Right renal cortex interstitium (tissue), 3 donors: ENCODE measurements at regions not wholly inside any gene's neighbourhood (a gene's known extent, or its start where the extent isn't known, plus 50 kb on each side); places are given as distances from the start of the nearest gene placed in this dataset.

ENCODE experiments used
- DNase-seq, 3 donors: peaks; one replicate each; pipeline ENCODE4 v3.0.0-alpha.2; 2013; ENCODE audit warnings: low read depth in 3 of 3, low spot score in 2 of 3

DNA sequence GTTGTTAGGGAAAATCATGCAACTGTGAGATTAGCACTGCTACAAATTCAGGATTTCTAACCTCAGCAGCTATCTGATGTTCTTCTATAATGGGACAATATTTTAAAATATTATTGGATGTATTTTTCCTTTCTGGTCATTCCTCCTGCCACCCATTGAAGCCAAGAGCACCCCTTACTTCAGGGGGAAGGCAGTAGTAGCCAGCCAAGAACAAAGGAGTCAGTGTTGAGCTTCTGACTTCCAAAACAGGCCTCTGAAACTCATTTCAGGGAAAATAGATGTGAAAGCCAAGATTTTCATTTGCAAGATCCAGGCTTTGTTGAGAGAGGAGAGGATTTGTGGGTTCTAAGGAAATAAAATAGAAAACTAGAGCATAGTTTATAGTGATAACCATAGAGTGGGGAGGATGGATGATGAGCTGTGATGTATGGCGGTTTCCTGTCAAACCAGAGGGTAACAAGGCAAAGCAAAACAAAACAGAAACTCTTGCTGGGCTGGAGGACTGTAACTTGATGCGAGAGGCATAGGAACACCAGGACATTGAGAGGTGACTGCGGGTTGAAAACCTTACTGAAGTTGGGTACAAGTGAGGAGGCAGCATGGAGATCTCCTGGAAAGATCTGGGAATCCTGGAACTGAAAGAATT lies 173.7 kb upstream of the LEF1 start:
- DNase-seq = no peak

DNA sequence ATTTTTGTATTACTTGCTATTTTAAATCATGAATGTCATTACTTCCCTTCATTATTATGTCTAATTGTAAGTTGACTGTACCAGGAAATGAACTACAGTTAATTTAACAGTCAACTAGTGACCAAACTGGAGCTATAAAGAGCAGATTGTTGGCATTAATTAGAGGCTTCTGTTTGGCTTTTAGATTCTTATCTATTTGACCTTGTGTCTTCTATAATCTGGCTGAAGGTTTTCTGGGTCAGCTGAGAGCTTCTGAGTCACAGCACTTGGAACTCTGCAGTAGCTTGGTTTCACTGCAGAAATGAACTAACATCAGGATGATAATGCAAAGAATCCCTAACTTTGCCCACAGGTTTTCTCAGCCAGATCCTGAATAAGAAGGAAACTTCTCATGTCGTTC lies 169.2 kb upstream of the LEF1 start:
- no peak for DNase-seq

DNA sequence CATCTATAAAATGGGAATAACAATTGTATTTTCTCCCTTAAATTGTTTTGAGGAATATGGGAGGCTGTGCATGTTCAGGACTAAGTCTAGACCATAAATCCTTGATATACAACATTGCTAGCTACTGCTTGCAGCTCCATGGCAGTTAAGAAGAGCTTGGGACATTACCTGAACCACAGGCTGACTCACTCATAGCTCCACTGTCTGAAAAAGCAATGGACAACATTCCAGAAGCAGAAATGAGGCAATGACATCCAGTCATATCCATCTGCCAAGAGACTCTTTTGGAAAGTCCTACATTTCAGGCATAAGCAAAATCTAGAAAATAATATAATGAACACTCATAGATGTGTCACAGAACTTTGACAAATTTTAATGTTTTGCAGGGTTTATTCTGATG lies 167.3 kb upstream of the LEF1 start:
- no peak for DNase-seq

GRCh38 chr4:108335081-108335480 lies 166.3 kb upstream of the LEF1 start:
- DNase-seq = no peak

DNA sequence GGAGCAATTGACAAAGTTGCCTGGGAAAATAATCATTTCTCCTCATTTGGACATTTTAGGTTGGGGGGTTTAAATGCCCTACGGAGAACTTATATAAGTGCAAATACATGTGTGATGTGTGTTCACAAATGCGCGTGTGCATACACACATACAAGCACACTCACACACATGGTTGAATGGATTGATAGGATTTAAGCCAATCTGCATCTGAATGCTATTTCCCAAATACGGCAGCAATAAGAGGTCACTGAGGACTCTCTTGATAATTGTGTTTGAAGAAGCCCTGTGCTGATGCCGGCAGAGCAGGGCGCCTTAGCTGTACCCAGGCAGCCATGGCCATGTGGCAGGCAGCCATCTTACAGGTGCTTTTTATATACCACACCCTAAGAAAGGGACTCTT lies 165.3 kb upstream of the LEF1 start:
- DNase-seq = no peak

DNA sequence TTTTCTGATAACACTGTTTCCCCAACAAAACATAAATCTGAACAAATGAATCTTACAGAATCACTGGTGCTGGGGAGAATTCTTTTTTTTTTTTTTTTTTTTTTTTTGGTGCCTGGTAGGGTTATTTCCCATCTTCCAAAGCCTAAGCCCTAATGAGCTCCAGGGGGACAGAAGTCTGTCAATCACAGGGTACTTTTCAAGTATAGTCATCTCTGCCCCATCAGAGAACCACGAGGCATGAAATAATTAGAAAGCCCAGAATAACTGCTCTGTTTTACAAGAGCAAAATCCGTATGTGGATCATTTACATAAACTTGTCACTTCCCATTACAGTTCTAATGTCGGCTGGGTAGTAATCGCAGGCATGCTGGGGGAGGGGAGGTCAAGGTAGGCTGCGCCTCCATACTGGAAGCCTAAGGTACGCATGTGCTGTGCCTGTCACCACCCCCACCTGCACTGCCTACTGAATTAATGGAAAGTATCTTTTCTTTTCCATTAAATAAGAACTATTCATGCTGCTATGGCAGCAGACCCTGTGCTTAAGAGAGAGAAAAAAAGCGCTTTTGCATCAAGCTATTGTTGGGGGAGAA lies 164.7 kb upstream of the LEF1 start:
- DNase-seq = no peak

DNA sequence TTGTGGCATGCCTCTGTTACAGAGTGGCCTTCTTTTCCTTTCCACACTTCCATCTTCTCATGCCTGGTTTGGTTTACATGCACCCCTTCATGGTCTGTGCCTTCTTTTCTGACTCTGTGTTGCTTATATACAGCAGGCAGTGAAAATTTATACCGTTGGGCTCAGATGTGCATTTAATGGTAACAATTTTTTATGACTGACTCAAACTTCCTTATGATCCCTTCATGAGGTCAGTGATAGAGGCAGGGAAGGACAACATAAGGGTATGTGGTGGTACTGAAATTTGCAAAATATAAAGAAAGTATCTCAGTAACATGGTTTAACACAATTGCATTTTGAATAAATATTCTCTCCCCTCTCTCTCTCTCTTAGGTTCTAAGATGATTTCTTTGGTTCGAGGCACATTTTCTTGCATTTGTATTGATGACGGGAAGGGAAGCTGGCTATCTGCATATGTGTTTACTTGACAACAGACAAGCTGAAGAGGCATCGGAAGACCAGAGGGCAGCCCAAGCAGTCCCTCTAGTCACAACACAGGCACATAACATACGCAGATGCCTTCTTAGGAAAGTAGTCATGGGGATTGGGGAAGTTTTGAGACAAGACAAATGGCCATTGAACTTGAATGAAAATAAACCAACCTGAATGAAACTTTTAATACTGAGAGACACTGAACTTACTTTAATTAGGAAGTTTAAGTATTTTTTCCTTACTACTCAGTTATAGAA lies 163.3 kb upstream of the LEF1 start:
- DNase-seq = no peak

GRCh38 chr4:108328383-108328732 lies 159.6 kb upstream of the LEF1 start:
- DNase-seq = no peak

DNA sequence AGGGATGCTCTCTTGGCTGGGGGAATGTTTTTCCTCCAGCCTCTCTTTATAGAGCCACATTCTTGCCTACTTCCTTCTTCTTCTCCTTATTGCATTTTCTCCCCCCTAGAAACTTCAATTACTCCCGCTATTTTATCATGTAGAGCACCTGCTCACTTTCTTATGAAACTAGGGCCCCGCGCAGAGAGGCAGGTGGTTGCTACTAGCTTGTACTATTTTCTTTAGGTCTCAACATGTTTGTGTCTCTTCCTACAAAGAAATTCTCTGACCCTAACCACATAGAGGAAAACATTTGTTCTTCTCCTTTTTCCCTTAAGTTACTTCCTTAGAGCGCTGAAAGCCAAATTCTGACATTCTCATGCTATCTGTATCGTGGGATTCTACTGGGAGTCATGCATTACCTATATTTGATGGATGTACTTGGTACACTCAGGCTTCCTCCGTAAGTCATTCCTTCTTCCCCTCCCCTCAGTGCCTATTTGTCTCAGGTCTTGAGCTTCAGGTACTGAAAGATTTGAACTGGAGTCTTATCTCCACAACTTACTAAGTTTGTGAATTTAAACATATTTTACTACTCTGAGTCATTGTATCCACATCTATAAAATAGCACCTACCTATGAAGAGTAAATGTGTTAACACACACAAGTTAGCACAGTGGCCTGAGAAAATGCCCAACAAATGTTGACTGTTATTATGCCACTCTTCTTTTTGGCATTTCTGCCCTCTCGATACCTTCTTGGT lies 159.1 kb upstream of the LEF1 start:
- no peak for DNase-seq

- DNase-seq = no peak
These were observed 156.8 kb upstream of the LEF1 start for GRCh38 chr4:108325561-108325960.

DNA sequence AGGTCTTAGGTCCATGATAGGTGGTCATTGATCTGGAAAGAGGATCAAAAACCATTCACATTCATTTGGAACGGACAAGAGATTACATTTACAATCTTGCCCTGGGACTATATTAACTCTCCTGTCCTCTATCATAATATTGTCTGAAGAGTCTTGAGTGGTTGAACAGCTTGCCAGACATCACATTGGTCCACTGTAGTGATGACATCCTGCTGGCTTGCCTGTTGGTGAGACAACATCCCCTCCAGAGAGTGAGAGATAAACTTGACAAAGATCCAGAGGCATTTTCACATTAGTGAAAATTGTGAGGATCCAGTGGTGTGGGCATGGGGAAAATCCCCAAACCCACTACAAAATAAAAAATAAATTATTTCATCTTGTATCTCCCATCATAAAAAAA lies 155.7 kb upstream of the LEF1 start:
- DNase-seq = no peak

DNA sequence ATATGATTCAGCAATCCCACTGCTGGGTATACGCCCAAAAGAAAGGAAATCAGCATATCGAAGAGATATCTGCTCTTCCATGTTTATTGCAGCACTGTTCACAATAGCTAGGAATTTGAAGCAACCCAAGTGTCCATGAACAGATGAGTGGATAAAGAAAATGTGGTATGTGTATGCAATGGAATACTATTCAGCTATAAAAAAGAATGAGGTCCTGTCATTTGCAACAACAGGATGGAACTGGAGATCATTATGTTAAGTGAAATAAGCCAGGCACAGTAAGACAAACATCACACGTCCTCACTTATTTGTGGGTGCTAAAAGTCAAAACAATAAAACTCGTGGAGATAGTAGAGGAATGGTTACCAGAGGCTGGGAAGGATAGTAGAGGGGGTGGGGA lies 153.8 kb upstream of the LEF1 start:
- DNase-seq = no peak

GRCh38 chr4:108320061-108320460 lies 151.3 kb upstream of the LEF1 start:
- no peak for DNase-seq

GRCh38 chr4:108317377-108317776 lies 148.6 kb upstream of the LEF1 start:
- no peak for DNase-seq

DNA sequence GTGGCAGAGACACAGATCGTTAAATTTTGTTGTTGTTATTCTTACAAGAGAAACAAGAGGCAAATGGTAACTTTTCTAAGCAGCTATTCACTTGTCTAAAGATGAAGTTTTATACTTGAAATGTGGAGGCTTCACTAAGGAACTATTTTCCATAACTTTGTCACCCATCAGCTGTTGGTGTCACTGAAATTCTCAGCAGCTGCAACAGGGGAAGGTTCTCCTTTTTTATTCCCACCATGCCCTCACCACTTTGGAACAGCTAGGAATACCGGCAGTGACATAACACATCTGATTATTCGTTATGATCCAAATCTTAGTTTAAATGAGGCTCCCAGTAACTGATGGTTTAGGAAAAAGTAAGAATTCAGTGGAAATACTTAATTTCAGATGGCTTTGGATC lies 147.0 kb upstream of the LEF1 start:
- no peak for DNase-seq

DNA sequence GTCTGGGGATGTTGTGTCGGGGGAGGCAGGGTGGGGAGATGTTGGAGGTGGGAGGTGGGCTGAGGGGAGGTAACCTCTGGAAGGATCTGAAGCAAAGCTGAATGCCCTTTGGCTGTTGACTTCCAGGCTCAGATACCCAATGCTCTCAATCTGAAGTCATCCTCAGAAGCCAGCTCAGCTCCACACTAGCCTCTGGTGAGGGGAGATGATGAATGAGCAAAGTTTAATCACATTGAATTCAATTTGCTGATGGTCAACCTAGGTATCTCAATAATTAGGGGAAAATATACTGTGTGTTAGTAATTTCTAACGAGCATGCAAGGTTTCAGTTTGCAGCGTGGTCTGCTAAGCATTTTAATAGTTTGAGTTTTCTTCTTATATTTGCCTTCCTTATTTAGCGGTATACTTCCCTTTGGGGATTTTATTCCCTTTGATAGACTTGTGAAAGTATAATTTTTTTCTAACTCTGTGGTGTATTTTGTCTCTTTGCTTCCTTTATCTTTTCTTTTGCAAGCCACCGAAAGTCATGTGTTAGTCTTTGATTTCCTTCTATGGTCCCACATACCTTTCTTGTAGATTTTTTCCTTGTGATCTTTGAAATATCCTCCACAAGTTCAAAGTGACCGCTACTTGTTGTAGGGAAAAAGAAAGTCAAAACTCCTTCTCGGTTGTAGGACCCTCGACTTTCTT lies 146.3 kb upstream of the LEF1 start:
- DNase-seq = no peak

DNA sequence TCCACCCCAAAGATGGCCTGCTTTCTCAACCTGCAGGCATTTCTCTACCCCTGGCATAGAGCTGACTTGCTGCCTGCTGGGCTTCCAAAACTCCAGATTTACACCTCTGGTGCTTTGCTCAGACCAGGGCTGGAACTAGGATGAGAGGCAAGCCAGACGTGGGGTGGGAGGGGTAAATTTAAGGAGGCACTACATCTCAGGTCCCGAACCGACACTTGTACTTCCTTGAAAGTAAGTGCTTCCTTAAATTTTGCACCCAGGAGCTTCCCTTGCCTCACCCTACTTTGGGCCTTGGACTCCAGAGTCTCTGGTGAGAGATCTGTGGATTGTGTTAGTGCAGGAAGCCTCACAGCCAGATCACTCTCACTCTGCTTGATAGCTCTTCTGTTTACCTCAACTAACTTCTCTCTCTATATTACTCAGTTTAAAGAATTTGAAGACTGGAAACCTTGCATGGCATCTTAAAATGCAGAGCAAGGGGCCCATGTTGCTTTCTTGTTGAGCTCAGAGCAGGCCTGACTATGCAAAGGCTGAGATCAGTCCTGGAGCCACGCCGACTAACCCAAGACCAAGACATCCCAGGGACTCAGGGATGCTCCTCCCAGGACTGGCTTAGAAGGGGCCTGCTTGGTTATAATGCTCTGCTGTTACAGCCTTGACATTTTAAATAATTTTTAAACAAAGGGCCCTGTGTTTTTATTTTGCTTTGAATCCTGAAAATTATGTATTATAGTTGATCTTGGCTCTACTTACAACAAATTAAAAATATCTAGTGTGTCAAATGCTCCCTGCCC lies 145.0 kb upstream of the LEF1 start:
- no peak for DNase-seq

DNA sequence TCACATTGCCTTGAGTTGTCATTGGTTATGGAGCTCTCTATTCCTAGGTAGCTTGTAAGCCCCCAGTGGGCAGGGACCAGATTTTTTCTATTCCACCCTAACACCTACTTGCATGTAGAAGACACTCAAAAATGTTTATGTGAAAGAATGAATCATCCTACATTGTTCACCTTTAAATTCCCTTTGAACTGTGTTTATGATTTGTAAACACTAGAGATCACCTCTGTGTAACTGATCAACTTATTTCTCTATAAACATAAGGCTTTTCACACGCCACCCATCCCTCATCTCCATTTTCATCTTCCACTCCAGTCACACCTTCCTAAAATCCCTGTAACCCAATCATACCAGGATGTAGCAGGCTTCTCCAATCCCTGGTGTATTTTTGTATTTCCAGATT lies 142.6 kb upstream of the LEF1 start:
- DNase-seq = no peak

- no peak for DNase-seq
These were observed 134.9 kb upstream of the LEF1 start for GRCh38 chr4:108303488-108304177.
